HFFc6 (cell line): ENCODE measurements at regions not wholly inside any gene's neighbourhood (a gene's known extent, or its start where the extent isn't known, plus 50 kb on each side); places are given as distances from the start of the nearest gene placed in this dataset.

Source experiments
- DNase-seq: peaks from one replicate; pipeline ENCODE4 v3.0.0-alpha.2; 2018
- H3K27ac Mint-ChIP-seq: 2 replicates; pipeline ENCODE4 v1.8.0; 2020; ENCODE audit warnings: mild to moderate bottlenecking, mixed read lengths
- H3K27me3 Mint-ChIP-seq: 2 replicates; pipeline ENCODE4 v1.8.0; 2021; ENCODE audit warnings: mild to moderate bottlenecking, moderate library complexity, mixed read lengths; ENCODE audit not compliant: insufficient read depth
- H3K36me3 Mint-ChIP-seq: 2 replicates; pipeline ENCODE4 v1.8.0; 2021; ENCODE audit warnings: low read depth, mixed read lengths
- H3K4me1 Mint-ChIP-seq: 2 replicates; pipeline ENCODE4 v1.8.0; 2020; ENCODE audit warnings: low read depth, mixed read lengths
- H3K4me3 Mint-ChIP-seq: 2 replicates; pipeline ENCODE4 v1.8.0; 2020; ENCODE audit warnings: mild to moderate bottlenecking, moderate library complexity, mixed read lengths
- H3K9me3 Mint-ChIP-seq: 2 replicates; pipeline ENCODE4 v1.8.0; 2020; ENCODE audit warnings: mild to moderate bottlenecking, mixed read lengths
- TF ChIP-seq, protein P1 (sequence below): fragments of 200-600 bp; sonication (generic); IDR thresholded peaks from 2 replicates; pipeline ENCODE4 v1.5.0; 2021; ENCODE audit warnings: antibody characterized with exemption, mild to moderate bottlenecking

DNA sequence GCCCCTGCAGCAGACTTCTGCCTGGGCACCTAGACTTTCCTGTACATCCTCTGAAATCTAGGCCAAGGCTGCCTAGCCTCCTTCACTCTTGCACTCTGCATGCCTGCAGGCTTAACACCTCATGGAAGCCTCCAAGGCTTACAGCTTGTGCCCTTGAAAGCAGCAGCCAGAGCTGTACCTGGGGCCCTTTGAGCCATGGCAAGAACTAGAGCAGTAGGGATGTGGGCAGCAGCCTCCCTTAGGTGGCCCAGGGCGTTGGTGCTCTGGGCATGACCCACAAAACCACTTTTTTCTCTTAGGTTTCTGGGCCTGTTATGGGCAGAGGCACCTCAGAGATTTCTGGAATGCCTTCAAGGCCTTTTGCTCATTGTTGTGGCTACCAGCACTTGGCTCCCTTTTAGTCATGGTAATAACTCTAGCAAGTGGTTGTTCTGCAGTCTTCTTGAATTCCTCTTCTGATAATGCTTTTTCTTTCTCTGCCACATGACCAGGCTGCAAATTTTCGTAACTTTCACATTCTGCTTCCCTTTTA is 606.2 kb downstream of the TLE4 start:
- DNase-seq, result no peak
- H3K4me3 Mint-ChIP-seq, result no peak overlapping the region

DNA sequence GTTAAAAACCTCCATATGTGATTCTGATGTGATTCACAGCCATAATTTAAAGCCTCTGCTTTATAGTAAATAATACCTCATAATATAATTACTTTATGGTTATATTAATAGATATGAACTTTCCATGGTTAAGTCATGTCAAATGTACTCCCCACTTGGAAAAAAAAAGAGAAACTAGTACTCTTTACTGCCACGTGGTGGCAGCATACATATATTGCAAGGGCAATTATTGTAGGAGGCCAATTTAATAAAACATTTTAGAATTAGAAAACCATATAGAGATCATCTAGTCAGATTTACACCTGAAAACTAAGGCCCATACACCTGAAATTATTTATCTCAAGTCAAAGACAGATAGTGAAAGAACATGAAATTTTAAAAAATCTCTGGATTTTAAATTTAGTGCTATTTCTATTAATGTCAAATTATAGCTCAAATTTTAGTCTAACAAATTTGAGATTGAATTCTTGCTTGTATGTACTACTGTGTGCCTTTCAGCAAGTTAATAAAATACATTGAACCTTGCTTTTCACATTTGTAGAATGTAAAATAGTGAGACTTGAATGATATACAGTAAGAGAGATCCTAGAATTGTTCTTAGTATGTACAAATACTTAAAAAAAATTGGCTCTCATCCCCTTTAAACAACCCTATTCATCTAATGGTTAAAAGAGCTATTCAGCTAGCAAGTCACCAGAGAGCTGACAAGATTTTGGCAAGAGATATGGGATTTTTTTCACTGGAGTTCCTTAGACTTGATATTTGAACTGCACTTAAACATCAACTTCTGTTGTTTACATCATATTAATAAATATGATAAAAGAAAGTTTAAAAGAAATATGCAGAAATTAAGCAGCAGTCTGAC is 603.8 kb downstream of the TLE4 start:
- Mint-ChIP-seq H3K36me3 (no peaks in the 10 kb centered on the region), H3K4me1 (no peaks in the 10 kb centered on the region), H3K27ac (no peak overlapping the region), H3K9me3 (no peaks in the 10 kb centered on the region), H3K4me3 (no peak overlapping the region), H3K27me3 (peaks cover 3% of the 10 kb centered on the region; the same call in 1 of the 2 replicates)
- TF ChIP-seq, protein P1, sequence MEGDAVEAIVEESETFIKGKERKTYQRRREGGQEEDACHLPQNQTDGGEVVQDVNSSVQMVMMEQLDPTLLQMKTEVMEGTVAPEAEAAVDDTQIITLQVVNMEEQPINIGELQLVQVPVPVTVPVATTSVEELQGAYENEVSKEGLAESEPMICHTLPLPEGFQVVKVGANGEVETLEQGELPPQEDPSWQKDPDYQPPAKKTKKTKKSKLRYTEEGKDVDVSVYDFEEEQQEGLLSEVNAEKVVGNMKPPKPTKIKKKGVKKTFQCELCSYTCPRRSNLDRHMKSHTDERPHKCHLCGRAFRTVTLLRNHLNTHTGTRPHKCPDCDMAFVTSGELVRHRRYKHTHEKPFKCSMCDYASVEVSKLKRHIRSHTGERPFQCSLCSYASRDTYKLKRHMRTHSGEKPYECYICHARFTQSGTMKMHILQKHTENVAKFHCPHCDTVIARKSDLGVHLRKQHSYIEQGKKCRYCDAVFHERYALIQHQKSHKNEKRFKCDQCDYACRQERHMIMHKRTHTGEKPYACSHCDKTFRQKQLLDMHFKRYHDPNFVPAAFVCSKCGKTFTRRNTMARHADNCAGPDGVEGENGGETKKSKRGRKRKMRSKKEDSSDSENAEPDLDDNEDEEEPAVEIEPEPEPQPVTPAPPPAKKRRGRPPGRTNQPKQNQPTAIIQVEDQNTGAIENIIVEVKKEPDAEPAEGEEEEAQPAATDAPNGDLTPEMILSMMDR, result peak; percentile 90
- peak; percentile 8 for DNase-seq

More for the DNA sequence above, 606.2 kb downstream of the TLE4 start:
- no peaks in the 10 kb centered on the region for H3K9me3 Mint-ChIP-seq
- TF ChIP-seq, protein P1, result no peak
- no peaks in the 10 kb centered on the region for H3K4me1 Mint-ChIP-seq
- H3K27me3 Mint-ChIP-seq, result peaks cover 3% of the 10 kb centered on the region; the same call in 1 of the 2 replicates
- no peaks in the 10 kb centered on the region for H3K36me3 Mint-ChIP-seq
- no peak overlapping the region for H3K27ac Mint-ChIP-seq

DNA sequence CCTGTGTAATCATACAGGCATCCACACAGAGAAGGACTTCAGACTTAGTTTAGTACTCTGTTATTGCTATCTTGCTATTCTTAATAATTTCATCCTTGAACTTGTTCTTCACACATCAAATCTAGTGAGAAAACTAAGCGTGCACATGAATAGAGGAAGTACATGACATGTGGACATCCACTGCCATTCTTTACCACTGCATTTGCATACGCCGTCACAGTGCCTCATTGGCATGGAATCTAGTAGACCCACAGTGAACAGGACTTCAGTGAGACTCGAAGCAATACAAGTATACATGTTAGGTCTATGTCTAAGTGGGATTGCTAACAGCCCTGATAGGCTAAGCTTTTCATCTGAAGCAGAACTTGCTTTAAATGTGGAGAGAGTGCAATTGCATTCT is 592.1 kb downstream of the TLE4 start:
- H3K36me3 Mint-ChIP-seq, result no peaks in the 10 kb centered on the region
- TF ChIP-seq, protein P1, result no peak
- H3K27me3 Mint-ChIP-seq, result peaks cover 4% of the 10 kb centered on the region
- no peak overlapping the region for H3K4me3 Mint-ChIP-seq
- H3K27ac Mint-ChIP-seq, result no peak overlapping the region
- DNase-seq, result no peak
- no peaks in the 10 kb centered on the region for H3K9me3 Mint-ChIP-seq
- H3K4me1 Mint-ChIP-seq, result no peaks in the 10 kb centered on the region

DNA sequence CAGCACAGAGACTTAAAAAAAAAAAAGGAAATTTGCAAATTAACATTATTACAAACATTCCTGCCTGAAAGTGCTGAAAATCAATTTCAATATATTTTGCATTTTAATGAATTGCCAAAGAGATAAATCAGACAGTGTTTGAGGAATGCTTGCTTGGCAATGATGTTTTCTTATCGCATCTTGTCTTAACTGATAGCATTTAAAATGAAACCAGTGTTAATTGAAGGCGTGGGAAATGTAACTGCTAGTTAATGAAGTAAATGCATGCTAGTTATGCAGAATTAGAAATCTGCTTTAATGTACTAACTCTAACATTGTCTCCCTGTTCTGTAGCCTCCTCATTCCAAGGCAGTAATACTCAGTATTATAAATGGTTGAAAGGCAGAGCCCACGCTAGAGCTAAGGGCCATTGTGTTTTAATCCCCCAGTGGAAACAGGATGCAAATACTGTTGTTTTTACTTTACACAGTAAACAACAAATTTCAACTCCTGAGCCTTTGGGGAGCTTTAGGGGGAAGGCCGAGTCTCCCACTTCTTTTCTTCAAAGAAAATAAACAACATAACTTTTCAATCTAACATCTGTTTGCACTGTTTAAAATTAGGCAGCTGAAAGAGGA is 586.9 kb downstream of the TLE4 start:
- Mint-ChIP-seq H3K27me3 (peaks cover 4% of the 10 kb centered on the region), H3K36me3 (no peaks in the 10 kb centered on the region), H3K27ac (no peak overlapping the region), H3K4me1 (peaks cover 20% of the 10 kb centered on the region), H3K9me3 (no peaks in the 10 kb centered on the region), H3K4me3 (peak overlapping the region; percentile 33; the same call in 1 of the 2 replicates)
- TF ChIP-seq, protein P1, result no peak
- no peak for DNase-seq

DNA sequence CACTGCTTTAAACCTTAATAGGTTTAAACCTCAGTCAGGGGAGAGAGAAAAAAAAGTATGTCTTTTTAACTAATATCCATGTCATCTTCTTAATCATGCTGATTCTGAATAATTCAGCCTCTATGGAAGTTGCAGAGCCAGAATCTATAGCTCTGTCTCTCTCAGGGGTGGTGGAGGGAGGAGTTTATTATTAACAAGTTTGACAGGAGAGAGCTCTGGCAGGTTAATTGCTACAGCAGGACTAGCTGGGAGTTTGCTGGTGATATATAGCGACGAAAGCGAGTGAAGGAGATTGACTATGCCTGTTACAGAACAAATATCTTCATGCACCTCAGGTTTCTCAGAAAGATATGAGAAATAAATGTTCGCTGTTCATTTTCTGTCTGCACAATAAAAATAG is 586.4 kb downstream of the TLE4 start:
- Mint-ChIP-seq H3K36me3 (no peaks in the 10 kb centered on the region), H3K27ac (no peak overlapping the region)
- TF ChIP-seq, protein P1, result no peak

More for the DNA sequence above, 586.4 kb downstream of the TLE4 start:
- Mint-ChIP-seq H3K27me3 (peaks cover 8% of the 10 kb centered on the region), H3K4me1 (peaks cover 20% of the 10 kb centered on the region), H3K4me3 (peak overlapping the region; percentile 33; the same call in 1 of the 2 replicates), H3K9me3 (no peaks in the 10 kb centered on the region)
- no peak for DNase-seq
